HT-29 (cell line): ENCODE measurements at regions not wholly inside any gene's neighbourhood (a gene's known extent, or its start where the extent isn't known, plus 50 kb on each side); places are given as distances from the start of the nearest gene placed in this dataset.

Experiments used
- DNase-seq: peaks from one replicate; pipeline ENCODE4 v3.0.0-alpha.2; 2015; ENCODE audit warnings: low spot score

GRCh38 chr2:121074293-121074932, 210.6 kb downstream of the TFCP2L1 start:
- DNase-seq: no peak

GRCh38 chr2:121075006-121075551, 209.9 kb downstream of the TFCP2L1 start:
- DNase-seq: peak; percentile 90

GRCh38 chr2:121075641-121076497, 209.1 kb downstream of the TFCP2L1 start:
- no peak for DNase-seq

- no peak for DNase-seq
These were observed 208.5 kb downstream of the TFCP2L1 start for GRCh38 chr2:121076498-121076820.

- peak; percentile 86 for DNase-seq
These were observed 208.0 kb downstream of the TFCP2L1 start for GRCh38 chr2:121076885-121077549.

- DNase-seq: no peak
These were observed 206.1 kb downstream of the TFCP2L1 start for GRCh38 chr2:121078899-121079298.

GRCh38 chr2:121080013-121080772, 204.8 kb downstream of the TFCP2L1 start:
- peak; percentile 67 for DNase-seq

- DNase-seq: no peak
These were observed 203.3 kb downstream of the TFCP2L1 start for GRCh38 chr2:121081701-121082100.

GRCh38 chr2:121082191-121082590, 202.8 kb downstream of the TFCP2L1 start:
- DNase-seq: no peak

- DNase-seq: no peak
These were observed 200.8 kb downstream of the TFCP2L1 start for GRCh38 chr2:121084130-121084680.

- DNase-seq: no peak
These were observed 199.2 kb downstream of the TFCP2L1 start for GRCh38 chr2:121085801-121086200.

GRCh38 chr2:121086450-121086849, 198.6 kb downstream of the TFCP2L1 start:
- no peak for DNase-seq

- DNase-seq: no peak
These were observed 197.9 kb downstream of the TFCP2L1 start for GRCh38 chr2:121087117-121087516.

- no peak for DNase-seq
These were observed 196.5 kb downstream of the TFCP2L1 start for GRCh38 chr2:121088251-121089165.

- DNase-seq: no peak
These were observed 195.9 kb downstream of the TFCP2L1 start for GRCh38 chr2:121089166-121089510.

GRCh38 chr2:121090088-121090715, 194.8 kb downstream of the TFCP2L1 start:
- DNase-seq: no peak

- DNase-seq: peak; percentile 17
These were observed 192.9 kb downstream of the TFCP2L1 start for GRCh38 chr2:121092095-121092494.

GRCh38 chr2:121093692-121094091, 191.3 kb downstream of the TFCP2L1 start:
- DNase-seq: no peak

- DNase-seq: no peak
These were observed 190.9 kb downstream of the TFCP2L1 start for GRCh38 chr2:121094101-121094500.

GRCh38 chr2:121094845-121095244, 190.2 kb downstream of the TFCP2L1 start:
- no peak for DNase-seq
